ENCODE measurements at regions not wholly inside any gene's neighbourhood (a gene's known extent, or its start where the extent isn't known, plus 50 kb on each side); places are given as distances from the start of the nearest gene placed in this dataset.
"Not testable (repeated sequence)": the region's sequence is repeated elsewhere in the genome, so short reads cannot be mapped to it uniquely, and the experiment has no call there.

GRCh38 chr14:105920803-105921755 lies 394.7 kb downstream of the TMEM121 start:
- CTCF ChIA-PET; intact Hi-C loops (cut with micrococcal nuclease); H4K20me1 ChIP-seq (ENCODE audit: low read length); H3K9ac ChIP-seq (ENCODE audit: low read length); H3K4me2 ChIP-seq (ENCODE audit: low read length); H3K36me3 ChIP-seq (ENCODE audit: low read depth, low read length); H3F3A ChIP-seq (ENCODE audit: low read length, unreplicated experiment); H3K4me3 ChIP-seq (ENCODE audit: low read length); H2AFZ ChIP-seq (ENCODE audit: low read length); BruUV-seq (replicated peaks); H3K79me2 ChIP-seq (ENCODE audit: low read length); POLR2A ChIA-PET (ENCODE audit: unreplicated experiment); DNase-seq; H3K27me3 ChIP-seq (ENCODE audit: low read length); H3K9me3 ChIP-seq (ENCODE audit: low read length); H3K4me1 ChIP-seq (ENCODE audit: insufficient read depth, low read length); H3K9me2 ChIP-seq (replicated peaks; ENCODE audit: low read length); H3K27ac ChIP-seq (ENCODE audit: low read length); ATAC-seq: not testable (repeated sequence)

- CTCF ChIA-PET; BruUV-seq (replicated peaks); H3K9me3 ChIP-seq (ENCODE audit: low read length); DNase-seq; ATAC-seq; H3K36me3 ChIP-seq (ENCODE audit: low read depth, low read length); H3K9ac ChIP-seq (ENCODE audit: low read length); H3K4me1 ChIP-seq (ENCODE audit: insufficient read depth, low read length); H3K27ac ChIP-seq (ENCODE audit: low read length); H4K20me1 ChIP-seq (ENCODE audit: low read length); H3K9me2 ChIP-seq (replicated peaks; ENCODE audit: low read length); H3K79me2 ChIP-seq (ENCODE audit: low read length); H3K4me3 ChIP-seq (ENCODE audit: low read length); H3F3A ChIP-seq (ENCODE audit: low read length, unreplicated experiment); POLR2A ChIA-PET (ENCODE audit: unreplicated experiment); H3K27me3 ChIP-seq (ENCODE audit: low read length); H3K4me2 ChIP-seq (ENCODE audit: low read length); intact Hi-C loops (cut with micrococcal nuclease); H2AFZ ChIP-seq (ENCODE audit: low read length): not testable (repeated sequence)
Observed at GRCh38 chr14:105921781-105922180, 395.4 kb downstream of the TMEM121 start.

GRCh38 chr14:105923520-105924191 lies 397.3 kb downstream of the TMEM121 start:
- H3F3A ChIP-seq (ENCODE audit: low read length, unreplicated experiment); H3K4me1 ChIP-seq (ENCODE audit: insufficient read depth, low read length); H2AFZ ChIP-seq (ENCODE audit: low read length); intact Hi-C loops (cut with micrococcal nuclease); POLR2A ChIA-PET (ENCODE audit: unreplicated experiment); CTCF ChIA-PET; H3K4me2 ChIP-seq (ENCODE audit: low read length); H3K9me2 ChIP-seq (replicated peaks; ENCODE audit: low read length); H3K9me3 ChIP-seq (ENCODE audit: low read length); ATAC-seq; DNase-seq; H3K9ac ChIP-seq (ENCODE audit: low read length); H3K36me3 ChIP-seq (ENCODE audit: low read depth, low read length); H3K27me3 ChIP-seq (ENCODE audit: low read length); H3K4me3 ChIP-seq (ENCODE audit: low read length); H3K27ac ChIP-seq (ENCODE audit: low read length); H3K79me2 ChIP-seq (ENCODE audit: low read length); H4K20me1 ChIP-seq (ENCODE audit: low read length); BruUV-seq (replicated peaks): not testable (repeated sequence)

- no peaks in the 10 kb centered on the region for H3K27me3 ChIP-seq (ENCODE audit: low read length)
- H3K36me3 ChIP-seq (ENCODE audit: low read depth, low read length), result no peaks in the 10 kb centered on the region
- no peak overlapping the region for H3K27ac ChIP-seq (ENCODE audit: low read length)
- no peak for ATAC-seq
- DNase-seq, result no peak
- CTCF ChIA-PET, result no interaction called here
- H3K4me1 ChIP-seq (ENCODE audit: insufficient read depth, low read length), result no peaks in the 10 kb centered on the region
- no peaks in the 10 kb centered on the region for H4K20me1 ChIP-seq (ENCODE audit: low read length)
- no TSS peak for BruUV-seq (replicated peaks)
- H3K4me2 ChIP-seq (ENCODE audit: low read length), result no peak overlapping the region
- H3K9me2 ChIP-seq (replicated peaks; ENCODE audit: low read length), result no peaks in the 10 kb centered on the region
- H3K9me3 ChIP-seq (ENCODE audit: low read length), result no peaks in the 10 kb centered on the region
- POLR2A ChIA-PET (ENCODE audit: unreplicated experiment), result no interaction called here
- intact Hi-C loops (cut with micrococcal nuclease), result no loop called here
- no peak overlapping the region for H3K4me3 ChIP-seq (ENCODE audit: low read length)
- no peak overlapping the region for H2AFZ ChIP-seq (ENCODE audit: low read length)
- no peaks in the 10 kb centered on the region for H3K79me2 ChIP-seq (ENCODE audit: low read length)
- TF ChIP-seq EZH2phosphoT487 (IDR thresholded peaks at IDR 0.05; ENCODE audit: borderline replicate concordance, low read length), result no peak
- no peak for TF ChIP-seq EZH2 (IDR thresholded peaks at IDR 0.05; ENCODE audit: low read length, unreplicated experiment)
- no peak for TF ChIP-seq CTCF (conservative IDR thresholded peaks at IDR 0.05; ENCODE audit: low read depth, low read length)
- no peak overlapping the region for H3K9ac ChIP-seq (ENCODE audit: low read length)
- H3F3A ChIP-seq (ENCODE audit: low read length, unreplicated experiment), result no peaks in the 10 kb centered on the region
Observed at GRCh38 chr14:105924951-105925591, 398.7 kb downstream of the TMEM121 start.
